ENCODE measurements at regions not wholly inside any gene's neighbourhood (a gene's known extent, or its start where the extent isn't known, plus 50 kb on each side); places are given as distances from the start of the nearest gene placed in this dataset.
"Not testable (repeated sequence)": the region's sequence is repeated elsewhere in the genome, so short reads cannot be mapped to it uniquely, and the experiment has no call there.

DNA sequence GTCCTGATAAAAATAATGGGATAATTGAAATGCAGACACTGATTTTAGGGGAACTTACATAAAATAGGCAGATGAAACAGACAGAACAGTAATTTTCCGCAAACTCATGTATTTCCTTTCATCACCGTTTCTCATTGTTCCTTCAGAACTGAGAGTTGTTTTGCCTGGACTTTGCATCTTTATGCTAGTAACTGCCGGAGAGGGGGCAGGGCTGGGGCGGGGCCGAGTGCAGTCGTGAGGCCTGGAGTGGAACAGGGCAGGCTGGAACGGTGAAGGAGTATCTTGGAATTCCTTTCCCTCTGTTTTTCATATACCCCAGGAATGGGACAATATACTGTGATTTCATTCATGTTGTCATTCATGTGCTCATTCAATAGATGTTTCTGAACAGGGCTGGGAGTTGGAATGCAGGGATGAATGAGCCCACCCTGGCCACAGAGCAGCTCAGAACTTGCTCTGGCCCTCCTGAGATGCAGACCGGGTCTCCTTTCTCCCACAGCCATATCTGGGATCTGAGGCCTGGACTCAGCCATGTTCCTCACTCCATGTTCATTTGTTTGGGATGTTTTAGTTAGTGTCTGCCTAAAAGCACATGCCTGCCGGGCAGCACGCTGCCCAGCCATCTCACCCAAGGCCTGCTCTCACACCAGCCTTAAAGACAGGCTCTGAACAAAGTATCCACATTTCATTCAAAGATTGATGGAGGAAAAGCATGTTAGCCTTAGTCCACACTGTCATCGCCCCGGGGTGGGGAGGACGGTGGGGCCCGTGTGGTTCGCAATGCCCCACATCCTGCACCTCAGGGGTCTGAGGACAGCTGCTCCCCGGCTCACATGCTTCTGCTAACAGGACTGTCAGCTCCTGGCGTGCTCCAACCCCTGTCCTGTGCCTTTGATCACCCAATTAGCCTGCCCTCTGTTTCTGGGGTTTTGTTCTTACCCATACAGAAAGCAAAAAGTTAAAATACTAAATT, 92.9 kb downstream of the SOX1 start:
- H3K4me1 Mint-ChIP-seq, result no peaks in the 10 kb centered on the region
- no peak overlapping the region for H3K4me3 Mint-ChIP-seq
- no peaks in the 10 kb centered on the region for H3K36me3 Mint-ChIP-seq (ENCODE audit: low read depth)
- H3K27ac Mint-ChIP-seq, result no peak overlapping the region
- H3K27me3 Mint-ChIP-seq, result peaks cover 19% of the 10 kb centered on the region
- no peak for DNase-seq
- intact Hi-C loops (cut with micrococcal nuclease), result no loop called here
- no peaks in the 10 kb centered on the region for H3K9me3 Mint-ChIP-seq

DNA sequence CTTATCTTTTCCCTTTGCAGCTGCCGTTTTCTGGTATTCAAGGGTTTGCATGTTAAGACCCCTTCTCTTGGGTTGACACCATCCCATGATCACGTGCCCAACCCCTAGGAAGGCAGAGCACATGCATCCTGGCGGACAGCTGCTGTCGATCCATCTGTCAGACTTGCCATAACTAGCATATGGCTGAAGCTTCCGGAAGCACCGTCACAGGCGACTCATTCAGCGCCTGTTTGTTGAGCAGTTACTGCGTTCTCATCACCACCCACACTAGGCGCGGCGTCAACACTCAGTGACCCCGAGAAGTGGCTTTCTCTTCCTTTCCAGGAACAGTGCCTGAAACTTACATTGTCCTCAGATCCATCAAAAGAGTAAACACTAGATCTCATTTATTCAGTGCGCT, 93.6 kb downstream of the SOX1 start:
- no peaks in the 10 kb centered on the region for H3K36me3 Mint-ChIP-seq (ENCODE audit: low read depth)
- H3K4me3 Mint-ChIP-seq, result no peak overlapping the region
- peaks cover 19% of the 10 kb centered on the region for H3K27me3 Mint-ChIP-seq
- DNase-seq, result no peak
- H3K4me1 Mint-ChIP-seq, result no peaks in the 10 kb centered on the region
- no peak overlapping the region for H3K27ac Mint-ChIP-seq
- H3K9me3 Mint-ChIP-seq, result no peaks in the 10 kb centered on the region
- intact Hi-C loops (cut with micrococcal nuclease), result no loop called here

DNA sequence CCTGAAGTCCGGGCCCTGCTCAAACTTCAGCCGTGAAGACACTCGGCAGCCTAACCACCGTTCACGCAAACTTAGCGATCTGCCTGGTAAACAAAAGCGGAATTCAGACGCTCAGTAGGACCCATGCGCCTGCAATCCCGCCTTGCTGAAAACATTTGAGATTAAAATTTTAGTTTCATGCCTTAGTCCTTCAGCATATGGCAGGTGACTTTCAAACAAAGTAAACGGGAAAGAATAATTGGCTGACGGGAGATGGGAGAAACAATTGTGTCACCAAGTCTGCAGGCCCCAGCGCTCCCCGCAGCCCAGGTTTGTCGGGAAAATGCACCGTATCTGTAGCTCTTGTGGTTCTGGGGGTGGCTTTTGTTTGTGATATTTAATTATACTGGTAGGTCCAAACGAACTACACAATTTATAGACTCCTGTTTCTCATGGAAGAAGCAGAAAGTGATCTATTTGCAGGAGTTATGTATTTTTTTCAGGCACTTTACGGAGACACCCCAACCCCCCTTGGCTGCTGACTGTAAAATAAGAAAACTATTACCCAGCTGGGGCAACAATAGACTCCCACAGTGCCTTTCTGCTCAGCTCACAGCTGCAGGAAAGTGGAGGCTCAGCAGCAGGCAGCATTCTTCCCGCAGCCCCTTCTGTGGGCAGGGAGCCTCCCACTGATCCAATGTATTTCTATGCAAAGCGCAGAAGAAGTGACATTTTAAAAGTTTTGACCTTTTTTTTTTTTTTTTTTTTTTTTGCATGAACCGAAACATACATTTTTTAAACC, 94.8 kb downstream of the SOX1 start:
- Mint-ChIP-seq H3K27ac (no peak overlapping the region), H3K4me1 (no peaks in the 10 kb centered on the region), H3K9me3 (no peaks in the 10 kb centered on the region), H3K36me3 (ENCODE audit: low read depth) (no peaks in the 10 kb centered on the region), H3K4me3 (no peak overlapping the region), H3K27me3 (peaks cover 19% of the 10 kb centered on the region)
- DNase-seq, result no peak
- intact Hi-C loops (cut with micrococcal nuclease), result no loop called here

DNA sequence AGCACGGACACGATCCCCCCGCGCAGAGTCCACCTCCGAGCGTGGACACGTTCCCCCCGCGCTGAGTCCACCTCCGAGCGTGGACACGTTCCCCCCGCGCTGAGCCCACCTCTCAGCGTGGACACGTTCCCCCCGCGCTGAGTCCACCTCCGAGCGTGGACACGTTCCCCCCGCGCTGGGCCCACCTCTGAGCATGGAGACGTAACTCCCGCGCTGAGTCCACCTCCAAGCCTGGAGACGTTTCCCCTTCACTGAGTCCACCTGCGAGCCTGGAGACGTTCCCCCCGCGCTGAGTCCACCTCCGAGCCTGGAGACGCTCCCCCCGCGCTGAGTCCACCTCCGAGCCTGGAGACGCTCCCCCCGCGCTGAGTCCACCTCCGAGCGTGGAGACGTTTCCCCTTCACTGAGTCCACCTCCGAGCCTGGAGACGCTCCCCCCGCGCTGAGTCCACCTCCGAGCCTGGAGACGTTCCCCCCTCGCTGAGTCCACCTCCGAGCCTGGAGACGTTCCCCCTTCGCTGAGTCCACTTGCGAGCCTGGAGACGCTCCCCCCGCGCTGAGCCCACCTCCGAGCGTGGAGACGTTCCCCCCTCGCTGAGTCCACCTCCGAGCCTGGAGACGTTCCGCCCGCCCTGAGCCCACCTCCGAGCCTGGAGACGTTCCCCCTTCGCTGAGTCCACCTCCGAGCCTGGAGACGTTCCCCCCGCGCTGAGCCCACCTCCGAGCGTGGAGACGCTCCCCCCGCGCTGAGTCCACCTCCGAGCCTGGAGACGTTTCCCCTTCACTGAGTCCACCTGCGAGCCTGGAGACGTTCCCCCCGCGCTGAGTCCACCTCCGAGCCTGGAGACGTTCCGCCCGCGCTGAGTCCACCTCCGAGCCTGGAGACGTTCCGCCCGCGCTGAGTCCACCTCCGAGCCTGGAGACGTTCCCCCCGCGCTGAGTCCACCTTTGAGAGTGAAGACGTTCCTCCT, 97.0 kb downstream of the SOX1 start:
- intact Hi-C loops (cut with micrococcal nuclease); H3K4me3 Mint-ChIP-seq; DNase-seq; H3K4me1 Mint-ChIP-seq; H3K9me3 Mint-ChIP-seq; H3K36me3 Mint-ChIP-seq (ENCODE audit: low read depth); H3K27ac Mint-ChIP-seq: not testable (repeated sequence)
- peaks cover 19% of the 10 kb centered on the region for H3K27me3 Mint-ChIP-seq

DNA sequence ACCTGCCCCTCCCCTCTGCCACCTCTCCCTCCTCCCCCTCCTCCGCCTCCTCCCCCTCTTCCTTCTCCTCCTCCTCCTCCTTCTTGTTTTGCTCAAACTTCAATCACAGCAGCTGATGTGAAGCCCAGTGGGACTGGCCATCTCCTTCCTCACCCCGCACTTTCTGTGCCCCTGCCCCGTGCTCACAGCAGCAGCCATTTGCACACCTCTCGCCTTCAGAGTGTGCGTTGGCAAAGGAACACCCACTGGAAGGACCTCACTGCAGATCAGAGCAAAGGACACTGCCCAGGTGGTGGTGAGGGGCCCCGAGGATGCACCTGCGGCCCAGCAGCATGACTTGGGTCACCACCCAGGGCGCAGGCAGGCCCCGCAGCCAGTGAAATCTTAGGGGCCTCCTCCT, 98.8 kb downstream of the SOX1 start:
- no peak overlapping the region for H3K4me3 Mint-ChIP-seq
- H3K36me3 Mint-ChIP-seq (ENCODE audit: low read depth), result no peaks in the 10 kb centered on the region
- H3K4me1 Mint-ChIP-seq, result no peaks in the 10 kb centered on the region
- no peaks in the 10 kb centered on the region for H3K9me3 Mint-ChIP-seq
- H3K27ac Mint-ChIP-seq, result no peak overlapping the region
- intact Hi-C loops (cut with micrococcal nuclease), result no loop called here
- no peak for DNase-seq
- peaks cover 16% of the 10 kb centered on the region for H3K27me3 Mint-ChIP-seq

DNA sequence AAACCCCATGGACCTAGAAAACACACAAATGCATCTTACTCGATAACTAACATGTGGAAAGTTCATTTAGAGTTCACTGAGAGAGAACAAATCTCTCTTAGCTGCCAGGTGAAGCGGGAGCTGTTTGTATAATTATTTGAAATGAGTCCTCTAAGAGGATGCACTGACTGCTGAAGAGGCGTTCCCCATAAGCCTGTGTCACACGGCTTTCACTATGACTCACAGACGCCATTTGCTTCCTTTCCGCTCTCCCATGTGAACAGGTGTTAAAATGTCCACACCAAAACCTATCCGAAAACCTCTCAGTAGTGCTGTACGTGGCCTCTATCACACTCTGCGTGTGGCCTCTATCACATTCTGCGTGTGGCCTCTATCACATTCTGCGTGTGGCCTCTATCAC, 101.8 kb downstream of the SOX1 start:
- intact Hi-C loops (cut with micrococcal nuclease), result no loop called here
- H3K27me3 Mint-ChIP-seq, result no peaks in the 10 kb centered on the region

DNA sequence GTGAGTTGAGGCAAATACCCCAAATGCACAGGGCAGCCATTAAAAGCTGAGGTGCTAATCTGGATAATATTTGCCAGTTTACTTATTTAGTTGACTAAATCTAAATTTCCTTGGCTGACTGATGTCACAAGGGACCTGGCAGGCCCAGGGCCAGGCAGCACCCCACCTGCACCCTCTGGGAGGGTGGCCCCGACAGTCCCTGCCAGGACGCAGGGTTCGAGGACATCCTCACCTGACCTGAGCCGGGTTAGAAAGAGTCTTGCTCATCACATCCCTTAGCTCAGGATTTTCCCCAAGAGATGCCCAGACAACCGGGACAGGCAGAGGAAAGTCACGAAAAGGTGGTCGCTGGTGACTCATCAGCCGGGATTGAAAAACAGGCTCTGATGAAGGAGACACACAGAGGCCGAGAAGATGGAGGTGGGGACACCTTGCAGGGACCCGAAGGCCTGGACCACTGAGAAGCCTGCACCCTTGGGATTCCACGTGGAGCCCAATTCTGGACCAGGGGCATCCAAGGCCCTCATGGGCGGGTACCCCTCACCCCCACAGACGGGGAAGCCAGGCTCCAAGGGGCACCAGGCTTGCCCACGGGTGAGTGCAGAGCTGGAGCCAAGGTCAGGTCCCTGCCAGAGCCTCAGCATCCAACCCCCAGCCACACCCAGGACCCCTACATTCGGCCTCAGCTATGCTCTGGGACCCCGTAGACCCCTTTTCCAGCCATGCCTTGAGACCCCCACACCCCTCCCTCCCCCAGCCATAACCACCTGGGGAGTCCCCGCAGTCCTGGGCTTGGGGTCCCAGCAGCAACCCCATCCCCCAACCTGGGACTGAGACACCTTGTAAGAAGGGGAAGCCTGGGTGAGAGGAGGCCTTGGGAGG, 103.2 kb downstream of the SOX1 start:
- intact Hi-C loops (cut with micrococcal nuclease), result no loop called here
- no peaks in the 10 kb centered on the region for H3K9me3 Mint-ChIP-seq
- no peak overlapping the region for H3K4me3 Mint-ChIP-seq
- no peaks in the 10 kb centered on the region for H3K27me3 Mint-ChIP-seq
- DNase-seq, result no peak
- H3K4me1 Mint-ChIP-seq, result no peaks in the 10 kb centered on the region
- no peak overlapping the region for H3K27ac Mint-ChIP-seq
- H3K36me3 Mint-ChIP-seq (ENCODE audit: low read depth), result no peaks in the 10 kb centered on the region

More for the DNA sequence above, 101.8 kb downstream of the SOX1 start:
- H3K4me3 Mint-ChIP-seq, result no peak overlapping the region
- no peaks in the 10 kb centered on the region for H3K9me3 Mint-ChIP-seq
- no peak overlapping the region for H3K27ac Mint-ChIP-seq
- H3K36me3 Mint-ChIP-seq (ENCODE audit: low read depth), result no peaks in the 10 kb centered on the region
- DNase-seq, result no peak
- no peaks in the 10 kb centered on the region for H3K4me1 Mint-ChIP-seq

DNA sequence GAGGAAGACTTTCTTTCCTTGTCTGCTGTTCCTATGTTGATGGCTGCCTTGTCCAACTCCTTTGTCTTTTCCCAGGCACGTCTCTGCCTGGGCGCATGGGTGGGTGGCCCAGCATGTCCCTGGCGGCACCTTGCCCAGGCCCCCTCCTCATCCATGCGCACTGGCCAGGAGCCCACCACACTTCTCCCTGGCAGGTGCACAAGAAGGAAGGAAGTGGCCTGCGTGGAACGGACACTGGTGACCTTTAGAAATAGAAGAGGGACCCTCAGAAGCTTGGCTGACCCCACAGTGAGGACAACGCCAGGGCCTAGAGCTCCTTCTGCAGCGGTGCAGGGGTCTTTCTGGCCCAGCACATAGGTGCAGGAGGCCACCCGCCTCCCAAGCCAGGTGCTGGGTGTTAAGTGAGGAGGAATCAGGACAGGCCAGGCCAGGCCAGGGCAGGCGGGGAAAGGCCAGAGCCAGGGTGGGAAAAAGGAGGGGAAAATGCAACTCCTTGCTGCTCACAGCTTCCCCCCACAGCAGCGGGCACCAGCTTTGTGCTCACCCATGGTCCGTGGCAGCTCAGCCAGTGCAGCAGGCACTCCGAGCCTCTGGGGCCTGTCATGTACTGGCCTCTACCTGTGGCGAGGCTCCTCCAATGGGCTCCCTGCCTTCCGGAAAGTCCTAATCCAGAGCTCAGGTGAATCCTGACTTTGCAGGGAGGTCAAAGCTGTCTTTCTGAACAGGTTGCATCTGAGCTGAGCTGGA, 104.0 kb downstream of the SOX1 start:
- intact Hi-C loops (cut with micrococcal nuclease), result no loop called here
- H3K4me1 Mint-ChIP-seq, result no peaks in the 10 kb centered on the region
- H3K27ac Mint-ChIP-seq, result no peak overlapping the region
- H3K9me3 Mint-ChIP-seq, result no peaks in the 10 kb centered on the region
- H3K4me3 Mint-ChIP-seq, result no peak overlapping the region
- no peak for DNase-seq
- H3K27me3 Mint-ChIP-seq, result no peaks in the 10 kb centered on the region
- H3K36me3 Mint-ChIP-seq (ENCODE audit: low read depth), result no peaks in the 10 kb centered on the region

DNA sequence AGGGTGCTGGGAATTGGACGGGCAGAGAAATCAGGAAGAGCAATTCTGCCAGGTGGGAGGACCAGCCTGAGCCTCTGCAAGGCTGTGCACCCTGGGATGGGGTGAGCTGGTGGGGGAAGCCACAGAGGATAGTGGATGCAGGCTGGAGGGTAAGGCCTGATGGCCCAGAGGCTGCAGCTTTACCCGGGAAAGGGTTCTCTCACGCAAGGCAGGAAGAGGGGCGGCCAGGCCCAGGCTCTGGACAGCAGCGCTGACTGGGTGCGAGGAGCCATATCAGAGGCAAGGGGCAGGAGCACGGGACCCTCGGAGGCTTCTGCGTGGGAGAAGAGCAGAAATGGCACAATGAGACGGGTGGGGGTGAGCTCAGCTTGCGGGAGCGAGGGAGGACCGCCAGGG, 104.6 kb downstream of the SOX1 start:
- Mint-ChIP-seq H3K4me1 (no peaks in the 10 kb centered on the region), H3K36me3 (ENCODE audit: low read depth) (no peaks in the 10 kb centered on the region), H3K27ac (no peak overlapping the region), H3K9me3 (no peaks in the 10 kb centered on the region), H3K4me3 (no peak overlapping the region), H3K27me3 (no peaks in the 10 kb centered on the region)
- no peak for DNase-seq
- intact Hi-C loops (cut with micrococcal nuclease), result no loop called here

DNA sequence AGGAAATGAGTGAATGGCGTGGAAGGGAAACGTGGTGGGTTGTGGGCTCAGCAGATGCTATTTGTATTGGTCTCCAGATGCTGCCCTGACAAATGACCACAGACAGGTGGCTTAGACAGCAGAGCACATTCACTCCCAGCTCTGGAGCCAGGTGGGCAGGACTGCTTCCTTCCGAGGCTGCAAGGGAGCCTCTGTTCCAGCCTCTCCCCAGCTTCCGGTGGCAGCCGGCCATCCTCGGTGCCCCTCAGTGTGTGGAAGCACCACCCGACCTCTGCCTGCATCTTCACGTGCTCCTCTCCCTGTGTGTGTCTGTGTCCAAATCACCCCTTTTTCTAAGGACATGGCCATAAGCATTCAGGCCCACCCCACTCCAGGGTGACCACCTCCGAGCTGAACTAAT, 105.1 kb downstream of the SOX1 start:
- no peak for DNase-seq
- intact Hi-C loops (cut with micrococcal nuclease), result no loop called here
- no peaks in the 10 kb centered on the region for H3K9me3 Mint-ChIP-seq

DNA sequence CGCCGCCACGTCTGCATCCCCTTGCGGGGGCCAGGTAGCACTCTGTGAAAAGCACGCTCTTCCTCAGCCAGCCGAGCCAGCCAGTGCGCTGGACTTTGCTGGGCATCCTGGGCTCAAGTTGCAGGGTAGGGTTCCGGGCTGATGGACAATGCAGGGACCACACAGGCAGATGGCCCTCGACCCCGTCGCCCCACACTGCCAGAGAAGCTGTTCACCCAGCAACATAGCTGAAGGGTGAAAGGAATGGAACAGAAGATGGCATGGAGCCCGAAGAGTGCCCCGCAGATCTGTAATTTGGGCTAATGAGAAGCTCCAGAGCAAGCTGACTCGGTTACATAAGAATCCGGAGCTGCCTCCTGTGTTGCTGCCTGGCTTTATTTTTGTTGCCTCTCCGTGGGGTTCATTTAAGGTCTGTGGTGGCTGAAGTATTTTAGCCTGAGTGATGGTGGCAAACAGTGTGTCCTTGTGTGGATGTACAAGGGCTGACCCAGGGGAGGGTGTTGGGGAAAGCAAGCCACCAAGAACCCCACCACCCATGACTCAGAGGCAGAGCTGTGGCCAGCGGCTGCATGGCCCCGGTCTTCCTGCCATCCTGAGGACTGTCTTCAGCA, 105.8 kb downstream of the SOX1 start:
- H3K4me3 Mint-ChIP-seq, result no peak overlapping the region
- intact Hi-C loops (cut with micrococcal nuclease), result no loop called here
- no peak for DNase-seq
- no peaks in the 10 kb centered on the region for H3K9me3 Mint-ChIP-seq
- no peaks in the 10 kb centered on the region for H3K4me1 Mint-ChIP-seq
- no peak overlapping the region for H3K27ac Mint-ChIP-seq
- H3K27me3 Mint-ChIP-seq, result no peaks in the 10 kb centered on the region
- H3K36me3 Mint-ChIP-seq (ENCODE audit: low read depth), result no peaks in the 10 kb centered on the region

More for the DNA sequence above, 105.1 kb downstream of the SOX1 start:
- H3K36me3 Mint-ChIP-seq (ENCODE audit: low read depth), result no peaks in the 10 kb centered on the region
- H3K4me1 Mint-ChIP-seq, result no peaks in the 10 kb centered on the region
- H3K27me3 Mint-ChIP-seq, result no peaks in the 10 kb centered on the region
- H3K4me3 Mint-ChIP-seq, result no peak overlapping the region
- H3K27ac Mint-ChIP-seq, result no peak overlapping the region

DNA sequence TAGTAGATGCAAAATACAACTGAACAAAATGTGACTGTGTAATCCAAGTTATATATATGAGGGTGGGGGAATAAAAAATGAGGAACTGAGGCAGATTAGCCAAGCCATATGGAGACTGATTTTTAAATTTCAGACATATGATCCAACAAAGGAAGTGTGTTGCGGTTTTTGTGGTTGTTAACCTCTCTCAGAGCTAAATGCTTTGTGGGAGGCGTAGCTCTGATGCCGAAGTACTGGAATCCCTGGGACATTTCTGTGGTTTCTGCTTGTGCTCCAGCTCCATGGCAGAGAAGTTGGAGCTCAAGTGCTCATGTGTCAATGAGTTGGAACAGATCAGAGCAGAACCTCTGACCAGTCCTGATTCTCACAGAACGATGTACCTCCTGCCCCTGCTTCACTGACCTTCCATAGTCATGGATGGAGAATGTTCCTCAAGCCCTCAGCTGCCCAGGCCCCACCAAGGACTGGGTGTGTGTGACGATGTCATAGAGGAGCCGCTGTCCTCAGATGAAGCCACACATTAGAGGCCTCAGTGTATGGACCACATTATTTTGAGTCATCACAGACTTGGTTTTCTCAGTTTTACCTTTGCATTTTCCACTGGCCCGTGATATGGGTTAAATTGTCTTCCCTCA, 107.6 kb downstream of the SOX1 start:
- Mint-ChIP-seq H3K27me3 (no peaks in the 10 kb centered on the region), H3K9me3 (no peaks in the 10 kb centered on the region), H3K4me1 (no peaks in the 10 kb centered on the region), H3K4me3 (no peak overlapping the region), H3K36me3 (ENCODE audit: low read depth) (no peaks in the 10 kb centered on the region), H3K27ac (no peak overlapping the region)
- DNase-seq, result no peak
- intact Hi-C loops (cut with micrococcal nuclease), result no loop called here
